GM23248 (cell line): ENCODE measurements at regions not wholly inside any gene's neighbourhood (a gene's known extent, or its start where the extent isn't known, plus 50 kb on each side); places are given as distances from the start of the nearest gene placed in this dataset.
A peak's percentile ranks its signal among the peaks of the same experiment; 100 is the strongest.

Source experiments
- DNase-seq: peaks from one replicate; pipeline ENCODE4 v3.0.0-alpha.2; 2015
- H2AFZ ChIP-seq: fragments of 200-600 bp; sonication (generic); 2 replicates; pipeline ENCODE4 v1.6.1; 2016; ENCODE audit warnings: antibody characterized with exemption
- H3F3A ChIP-seq: fragments of 200-600 bp; sonication (generic); 2 replicates; pipeline ENCODE4 v1.6.1; 2016; ENCODE audit warnings: mild to moderate bottlenecking, antibody characterized with exemption, mixed run types; ENCODE audit not compliant: insufficient read depth
- H3K27ac ChIP-seq: fragments of 200-600 bp; sonication (generic); 2 replicates; pipeline ENCODE4 v1.5.1; 2016; ENCODE audit warnings: mild to moderate bottlenecking
- H3K27me3 ChIP-seq: fragments of 200-600 bp; sonication (generic); replicated peaks from 2 replicates; pipeline ENCODE4 v1.6.1; 2016; ENCODE audit warnings: mild to moderate bottlenecking; ENCODE audit not compliant: insufficient read depth
- H3K36me3 ChIP-seq: fragments of 200-600 bp; sonication (generic); 2 replicates; pipeline ENCODE4 v1.6.1; 2016; ENCODE audit warnings: low read depth, mild to moderate bottlenecking
- H3K4me1 ChIP-seq: fragments of 200-600 bp; sonication (generic); 2 replicates; pipeline ENCODE4 v1.6.1; 2016; ENCODE audit warnings: mild to moderate bottlenecking; ENCODE audit not compliant: insufficient read depth
- H3K4me2 ChIP-seq: fragments of 200-600 bp; sonication (generic); one replicate; pipeline ENCODE4 v1.6.1; 2016; ENCODE audit warnings: mild to moderate bottlenecking; ENCODE audit not compliant: unreplicated experiment
- H3K4me3 ChIP-seq: fragments of 200-600 bp; sonication (generic); 2 replicates; pipeline ENCODE4 v1.5.1; 2016; ENCODE audit warnings: mild to moderate bottlenecking
- H3K79me2 ChIP-seq: fragments of 200-600 bp; sonication (generic); 2 replicates; pipeline ENCODE4 v1.6.1; 2016; ENCODE audit warnings: mild to moderate bottlenecking; ENCODE audit not compliant: insufficient read depth
- H3K9ac ChIP-seq: fragments of 200-600 bp; sonication (generic); 2 replicates; pipeline ENCODE4 v1.6.1; 2016; ENCODE audit warnings: mild to moderate bottlenecking
- H3K9me2 ChIP-seq: fragments of 200-600 bp; sonication (generic); 2 replicates; pipeline ENCODE4 v1.6.1; 2016; ENCODE audit warnings: mixed run types, mild to moderate bottlenecking, moderate library complexity; ENCODE audit not compliant: insufficient read depth
- H3K9me3 ChIP-seq: fragments of 200-600 bp; sonication (generic); one replicate; pipeline ENCODE4 v1.6.1; 2017; ENCODE audit warnings: low read depth
- H4K20me1 ChIP-seq: fragments of 200-600 bp; sonication (generic); 2 replicates; pipeline ENCODE4 v1.6.0; 2016; ENCODE audit not compliant: insufficient read depth
- EZH2 ChIP-seq: fragments of 200-600 bp; sonication (generic); IDR thresholded peaks from 2 replicates; pipeline ENCODE4 v1.6.1; 2018; ENCODE audit warnings: antibody characterized with exemption, mild to moderate bottlenecking; ENCODE audit not compliant: insufficient read depth, poor library complexity, severe bottlenecking
- EZH2phosphoT487 ChIP-seq: fragments of 200-600 bp; sonication (generic); IDR thresholded peaks from 2 replicates; pipeline ENCODE4 v1.6.1; 2018; ENCODE audit warnings: antibody characterized with exemption, moderate library complexity, mild to moderate bottlenecking, low read depth; ENCODE audit not compliant: insufficient read depth
- WGBS, 2 experiments: methylation state at CpG; one replicate each; pipeline ENCODE4 v1.1.6; 2015 to 2017; ENCODE audit warnings: low lambda C conversion rate in 2 of 2, low coverage in 1 of 2; ENCODE audit errors: missing lambda C conversion rate in 2 of 2; 5-methylcytosine and 5-hydroxymethylcytosine counted together
- in situ Hi-C: fragments of 300-500 bp; cut with MboI; formaldehyde crosslinking; loops from 2 replicates; pipeline ENCODE4 v1.15.0; 2020

DNA sequence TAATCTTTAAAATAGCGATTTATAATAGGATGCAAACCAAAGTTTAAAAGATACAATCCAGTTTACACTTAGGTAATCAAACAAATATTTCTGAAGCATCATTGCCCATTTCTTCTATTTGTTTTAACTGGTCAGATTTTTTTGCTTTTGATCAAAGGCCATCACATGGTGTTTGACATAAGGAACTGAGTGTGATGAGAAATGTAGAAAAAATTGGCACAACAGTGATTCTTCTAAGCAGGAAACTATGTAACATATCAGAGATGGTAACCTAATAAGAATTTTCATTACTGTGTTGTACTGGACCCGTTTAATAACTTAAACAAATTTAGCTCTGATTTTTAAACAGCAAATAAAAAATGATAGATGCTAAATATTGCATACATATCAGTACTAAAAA is 644.7 kb upstream of the KLF12 start:
- Histone ChIP-seq H3K4me1 (peaks cover 19% of the 10 kb centered on the region), H3F3A (peaks cover 6% of the 10 kb centered on the region; the same call in 1 of the 2 replicates), H3K79me2 (no peaks in the 10 kb centered on the region), H3K9me3 (no peaks in the 10 kb centered on the region), H4K20me1 (no peaks in the 10 kb centered on the region), H3K4me3 (no peak overlapping the region), H3K27ac (no peak overlapping the region), H2AFZ (no peak overlapping the region), H3K36me3 (no peaks in the 10 kb centered on the region), H3K9ac (no peak overlapping the region), H3K27me3 (no peaks in the 10 kb centered on the region), H3K9me2 (no peaks in the 10 kb centered on the region), H3K4me2 (no peak overlapping the region)
- in situ Hi-C loops = no loop called here
- TF ChIP-seq EZH2 (no peak), EZH2phosphoT487 (no peak)
- DNase-seq = peak; percentile 28
- WGBS, 2 experiments = 63 to 69% methylated on average over 2 of the region's 2 CpGs

DNA sequence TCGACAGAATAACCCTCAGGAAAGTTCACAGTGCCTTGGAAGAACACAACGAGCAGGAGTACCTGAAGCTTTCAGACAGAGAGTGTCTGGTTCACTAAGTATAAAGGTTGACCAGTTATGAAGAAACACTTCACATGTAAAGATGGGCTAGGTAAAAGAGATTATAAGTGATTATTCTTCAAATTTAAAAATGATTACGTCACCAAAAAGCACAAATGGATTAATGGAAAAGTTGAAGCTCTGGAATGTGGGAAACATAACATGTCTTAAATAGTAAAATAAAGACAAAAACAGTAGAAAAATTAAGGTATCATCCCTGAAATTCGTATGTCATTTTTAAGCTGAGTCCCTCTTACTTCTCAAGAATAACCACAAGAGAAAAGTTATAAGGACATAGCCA is 643.9 kb upstream of the KLF12 start:
- H3K4me1 ChIP-seq = peaks cover 28% of the 10 kb centered on the region
- H2AFZ ChIP-seq = no peak overlapping the region
- 72 to 76% methylated on average over 4 of the region's 4 CpGs for WGBS, 2 experiments
- H3K9ac ChIP-seq = no peak overlapping the region
- no peaks in the 10 kb centered on the region for H3K9me3 ChIP-seq
- no peaks in the 10 kb centered on the region for H3K36me3 ChIP-seq
- no peak overlapping the region for H3K27ac ChIP-seq
- no peaks in the 10 kb centered on the region for H4K20me1 ChIP-seq
- in situ Hi-C loops = no loop called here
- H3K27me3 ChIP-seq = no peaks in the 10 kb centered on the region
- DNase-seq = no peak
- no peak for TF ChIP-seq EZH2
- no peak for TF ChIP-seq EZH2phosphoT487
- H3K4me2 ChIP-seq = no peak overlapping the region
- peaks cover 15% of the 10 kb centered on the region; the same call in 1 of the 2 replicates for H3F3A ChIP-seq
- H3K4me3 ChIP-seq = no peak overlapping the region
- H3K79me2 ChIP-seq = no peaks in the 10 kb centered on the region
- H3K9me2 ChIP-seq = no peaks in the 10 kb centered on the region

DNA sequence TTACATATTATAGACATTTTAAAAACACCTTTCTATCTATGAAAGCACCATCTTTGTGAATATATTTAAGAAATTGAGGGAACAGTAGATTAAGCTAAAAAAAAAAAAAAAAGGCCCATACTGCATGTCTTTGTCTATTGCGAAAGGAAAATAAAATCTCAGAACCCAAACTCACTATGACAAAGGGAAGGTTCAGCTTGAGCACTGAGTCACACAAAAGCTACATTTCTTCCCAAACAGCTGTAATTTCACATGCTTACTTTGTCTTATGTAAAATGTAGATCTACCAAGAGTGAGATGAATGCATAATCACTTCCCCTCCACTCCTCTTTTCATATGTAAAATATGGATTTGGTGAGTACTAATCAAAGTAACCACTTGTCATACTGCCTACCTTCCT is 640.1 kb upstream of the KLF12 start:
- Histone ChIP-seq H3K4me2 (peak overlapping the region; percentile 22), H3K4me1 (peaks cover 62% of the 10 kb centered on the region), H3K27ac (peak overlapping the region; percentile 41), H4K20me1 (no peaks in the 10 kb centered on the region), H3K9me2 (no peaks in the 10 kb centered on the region), H3K36me3 (no peaks in the 10 kb centered on the region), H3F3A (peaks cover 50% of the 10 kb centered on the region), H3K9me3 (no peaks in the 10 kb centered on the region), H2AFZ (no peak overlapping the region), H3K79me2 (no peaks in the 10 kb centered on the region), H3K9ac (no peak overlapping the region), H3K27me3 (no peaks in the 10 kb centered on the region), H3K4me3 (no peak overlapping the region)
- in situ Hi-C loops = no loop called here
- WGBS, 2 experiments = 85 to 87% methylated on average over 1 of the region's 1 CpG
- peak; percentile 78 for DNase-seq
- TF ChIP-seq EZH2phosphoT487 (no peak), EZH2 (no peak)

DNA sequence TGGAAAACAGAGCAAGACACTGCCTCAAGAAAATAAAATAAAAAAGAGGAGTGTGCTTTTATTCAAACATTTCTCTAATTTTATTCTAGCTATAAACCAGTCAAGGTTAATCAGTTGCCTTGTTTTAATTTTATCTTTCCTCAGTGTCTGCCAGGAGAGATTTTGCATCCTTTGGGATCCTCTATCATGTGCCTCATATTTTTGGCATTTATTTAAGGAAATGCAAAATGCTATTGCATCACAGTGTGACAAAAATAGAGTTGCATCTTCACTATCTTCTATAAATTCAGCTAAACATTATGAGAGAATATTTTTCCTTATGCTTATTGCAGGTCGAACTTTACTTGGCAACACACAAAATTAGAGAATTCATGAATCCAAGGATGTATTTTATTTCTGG is 639.0 kb upstream of the KLF12 start:
- H3K27ac ChIP-seq = peak overlapping the region; percentile 81
- no peaks in the 10 kb centered on the region for H3K27me3 ChIP-seq
- H3K4me1 ChIP-seq = peaks cover 55% of the 10 kb centered on the region
- peak overlapping the region; percentile 46 for H3K4me2 ChIP-seq
- no peak for TF ChIP-seq EZH2
- TF ChIP-seq EZH2phosphoT487 = no peak
- no peak overlapping the region for H3K4me3 ChIP-seq
- peaks cover 53% of the 10 kb centered on the region for H3F3A ChIP-seq
- no peaks in the 10 kb centered on the region for H3K36me3 ChIP-seq
- no peaks in the 10 kb centered on the region for H4K20me1 ChIP-seq
- DNase-seq = peak; percentile 30
- no peaks in the 10 kb centered on the region for H3K9me2 ChIP-seq
- WGBS, 2 experiments = 89 to 96% methylated on average over 1 of the region's 1 CpG
- no peaks in the 10 kb centered on the region for H3K9me3 ChIP-seq
- no peak overlapping the region for H2AFZ ChIP-seq
- in situ Hi-C loops = no loop called here
- no peak overlapping the region for H3K9ac ChIP-seq
- no peaks in the 10 kb centered on the region for H3K79me2 ChIP-seq

DNA sequence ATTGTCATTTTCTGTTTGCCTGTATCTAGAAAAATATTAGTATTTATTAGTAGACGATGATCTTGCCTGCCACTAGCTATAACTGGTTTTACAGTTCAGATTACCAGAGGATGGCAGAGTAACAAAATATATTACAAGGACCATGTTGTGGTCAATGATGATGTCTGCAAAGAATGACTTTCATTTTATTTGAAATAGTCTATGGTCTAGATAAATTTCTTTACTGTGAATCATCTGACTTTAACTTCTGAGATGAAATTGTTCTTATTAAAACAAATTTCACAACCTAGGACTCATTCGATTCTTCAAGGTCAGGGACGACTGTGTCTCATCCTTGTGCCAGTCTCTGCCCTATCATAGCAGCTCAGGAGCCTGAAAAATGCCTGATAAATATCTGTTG is 637.8 kb upstream of the KLF12 start:
- WGBS, 2 experiments = 1 to 2% methylated on average over 3 of the region's 3 CpGs
- Histone ChIP-seq H4K20me1 (no peaks in the 10 kb centered on the region), H3K9ac (peak overlapping the region; percentile 58), H3K4me3 (peak overlapping the region; percentile 13; the same call in 1 of the 2 replicates), H3K4me2 (peak overlapping the region; percentile 65), H3K79me2 (no peaks in the 10 kb centered on the region), H2AFZ (no peak overlapping the region), H3K36me3 (no peaks in the 10 kb centered on the region), H3K4me1 (peaks cover 60% of the 10 kb centered on the region), H3K9me2 (no peaks in the 10 kb centered on the region), H3F3A (peaks cover 53% of the 10 kb centered on the region), H3K27me3 (no peaks in the 10 kb centered on the region), H3K9me3 (no peaks in the 10 kb centered on the region), H3K27ac (peak overlapping the region; percentile 81)
- TF ChIP-seq EZH2 (no peak), EZH2phosphoT487 (0 out of 2 replicates have a peak, but pooled peaks have one; percentile 63)
- in situ Hi-C loops = no loop called here
- peak; percentile 88 for DNase-seq
